ENCODE measurements at regions not wholly inside any gene's neighbourhood (a gene's known extent, or its start where the extent isn't known, plus 50 kb on each side); places are given as distances from the start of the nearest gene placed in this dataset.

GRCh38 chr7:13577566-13578145 lies 411.8 kb downstream of the ETV1 start:
- no peak for DNase-seq (ENCODE audit: low read depth, low spot score)

DNA sequence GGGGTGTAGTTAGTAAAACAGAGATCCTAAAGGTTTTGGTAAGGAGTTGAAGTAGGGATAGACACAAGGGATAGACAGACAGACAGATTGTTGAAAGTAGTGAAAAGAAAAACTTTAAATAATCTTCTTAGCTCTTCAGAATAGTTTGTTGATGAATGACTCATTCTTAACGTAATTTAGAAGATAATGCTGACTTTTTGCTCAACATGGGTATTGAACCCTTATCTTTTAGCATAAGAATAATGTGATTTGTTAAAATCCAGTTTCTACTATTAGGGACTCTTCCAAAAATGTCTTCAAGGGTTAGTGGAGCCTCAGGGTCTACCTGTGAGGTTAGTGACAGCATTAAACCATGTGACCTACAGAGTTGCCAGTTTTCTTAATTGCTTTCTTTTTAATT lies 411.2 kb downstream of the ETV1 start:
- Histone ChIP-seq H3K27me3 (ENCODE audit: insufficient read depth, insufficient read length) (no peaks in the 10 kb centered on the region), H3K36me3 (ENCODE audit: insufficient read depth, insufficient read length, low read length) (no peaks in the 10 kb centered on the region), H3K9me3 (ENCODE audit: insufficient read depth, low read length) (no peaks in the 10 kb centered on the region), H3K4me1 (ENCODE audit: insufficient read depth, insufficient read length) (no peaks in the 10 kb centered on the region), H3K4me3 (ENCODE audit: insufficient read length, low read depth) (no peak overlapping the region), H3K9ac (ENCODE audit: insufficient read length, low read depth) (no peak overlapping the region)
- TF ChIP-seq YY1 (IDR thresholded peaks at IDR 0.05; ENCODE audit: insufficient read depth, insufficient read length) (no peak), SUZ12 (IDR thresholded peaks at IDR 0.05; ENCODE audit: extremely low read depth, insufficient read depth, insufficient read length) (no peak), ZNF274 (IDR thresholded peaks at IDR 0.05; ENCODE audit: low read depth, low read length) (no peak)
- DNase-seq (ENCODE audit: low read depth, low spot score): no peak

More at GRCh38 chr7:13577566-13578145, 411.8 kb downstream of the ETV1 start:
- TF ChIP-seq YY1 (IDR thresholded peaks at IDR 0.05; ENCODE audit: insufficient read depth, insufficient read length) (no peak), SUZ12 (IDR thresholded peaks at IDR 0.05; ENCODE audit: extremely low read depth, insufficient read depth, insufficient read length) (no peak), ZNF274 (IDR thresholded peaks at IDR 0.05; ENCODE audit: low read depth, low read length) (no peak)
- Histone ChIP-seq H3K9ac (ENCODE audit: insufficient read length, low read depth) (no peak overlapping the region), H3K36me3 (ENCODE audit: insufficient read depth, insufficient read length, low read length) (no peaks in the 10 kb centered on the region), H3K27me3 (ENCODE audit: insufficient read depth, insufficient read length) (no peaks in the 10 kb centered on the region), H3K9me3 (ENCODE audit: insufficient read depth, low read length) (no peaks in the 10 kb centered on the region), H3K4me1 (ENCODE audit: insufficient read depth, insufficient read length) (no peaks in the 10 kb centered on the region), H3K4me3 (ENCODE audit: insufficient read length, low read depth) (no peak overlapping the region)

- H3K36me3 ChIP-seq (ENCODE audit: insufficient read depth, insufficient read length, low read length): no peaks in the 10 kb centered on the region
- no peaks in the 10 kb centered on the region for H3K4me1 ChIP-seq (ENCODE audit: insufficient read depth, insufficient read length)
- H3K9me3 ChIP-seq (ENCODE audit: insufficient read depth, low read length): no peaks in the 10 kb centered on the region
- no peak for DNase-seq (ENCODE audit: low read depth, low spot score)
- no peak overlapping the region for H3K9ac ChIP-seq (ENCODE audit: insufficient read length, low read depth)
- no peak overlapping the region for H3K4me3 ChIP-seq (ENCODE audit: insufficient read length, low read depth)
- no peaks in the 10 kb centered on the region for H3K27me3 ChIP-seq (ENCODE audit: insufficient read depth, insufficient read length)
- TF ChIP-seq YY1 (IDR thresholded peaks at IDR 0.05; ENCODE audit: insufficient read depth, insufficient read length): no peak
- no peak for TF ChIP-seq SUZ12 (IDR thresholded peaks at IDR 0.05; ENCODE audit: extremely low read depth, insufficient read depth, insufficient read length)
These were observed 408.4 kb downstream of the ETV1 start for GRCh38 chr7:13581097-13581496.

DNA sequence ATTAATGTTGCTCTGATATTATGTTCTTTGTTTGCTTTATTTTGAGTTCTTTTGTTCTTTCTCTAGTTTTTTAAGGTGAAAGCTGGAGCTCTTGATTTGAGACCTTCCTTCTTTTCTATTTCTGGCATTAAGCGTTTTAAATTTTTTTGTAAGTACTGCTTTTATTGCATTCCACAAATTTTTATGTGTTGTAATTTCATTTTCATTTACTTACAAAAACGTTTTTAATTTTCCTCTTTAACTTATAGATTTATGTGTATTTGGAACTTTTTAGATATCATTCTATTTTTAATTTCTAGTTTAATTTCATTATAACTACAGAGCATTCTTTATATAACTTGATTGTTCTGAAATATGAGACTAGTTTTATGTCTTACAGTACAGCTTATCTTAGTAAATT lies 395.6 kb downstream of the ETV1 start:
- Histone ChIP-seq H3K4me1 (ENCODE audit: insufficient read depth, insufficient read length) (no peaks in the 10 kb centered on the region), H3K27me3 (ENCODE audit: insufficient read depth, insufficient read length) (no peaks in the 10 kb centered on the region), H3K4me3 (ENCODE audit: insufficient read length, low read depth) (no peak overlapping the region), H3K9me3 (ENCODE audit: insufficient read depth, low read length) (0 out of 2 replicates have a peak, but pooled peaks cover 7% of the 10 kb centered on the region), H3K9ac (ENCODE audit: insufficient read length, low read depth) (no peak overlapping the region), H3K36me3 (ENCODE audit: insufficient read depth, insufficient read length, low read length) (no peaks in the 10 kb centered on the region)
- TF ChIP-seq SUZ12 (IDR thresholded peaks at IDR 0.05; ENCODE audit: extremely low read depth, insufficient read depth, insufficient read length) (no peak), YY1 (IDR thresholded peaks at IDR 0.05; ENCODE audit: insufficient read depth, insufficient read length) (no peak), ZNF274 (IDR thresholded peaks at IDR 0.05; ENCODE audit: low read depth, low read length) (no peak)
- no peak for DNase-seq (ENCODE audit: low read depth, low spot score)

DNA sequence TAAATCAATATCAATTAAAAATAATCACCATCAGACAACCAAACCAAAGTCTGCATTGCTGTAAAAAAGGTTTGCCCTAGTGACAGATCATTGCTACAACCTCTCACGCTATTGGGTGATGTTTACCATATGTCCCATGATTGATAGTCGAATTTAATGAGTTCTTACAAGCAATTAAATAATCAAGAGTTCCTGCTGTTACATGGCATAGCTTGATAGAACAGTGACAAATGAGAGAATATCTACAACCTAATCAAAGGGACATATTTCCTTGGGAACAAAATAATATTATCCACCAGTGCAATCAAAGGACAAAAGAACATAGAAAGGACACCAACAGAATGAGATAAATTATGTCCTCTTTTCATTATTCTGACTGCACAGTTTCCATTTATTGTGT lies 387.4 kb downstream of the ETV1 start:
- Histone ChIP-seq H3K9ac (ENCODE audit: insufficient read length, low read depth) (no peak overlapping the region), H3K36me3 (ENCODE audit: insufficient read depth, insufficient read length, low read length) (no peaks in the 10 kb centered on the region), H3K4me3 (ENCODE audit: insufficient read length, low read depth) (no peak overlapping the region), H3K4me1 (ENCODE audit: insufficient read depth, insufficient read length) (no peaks in the 10 kb centered on the region), H3K27me3 (ENCODE audit: insufficient read depth, insufficient read length) (no peaks in the 10 kb centered on the region), H3K9me3 (ENCODE audit: insufficient read depth, low read length) (peaks cover under 1% of the 10 kb centered on the region; the same call in 1 of the 2 replicates)
- DNase-seq (ENCODE audit: low read depth, low spot score): no peak
- TF ChIP-seq SUZ12 (IDR thresholded peaks at IDR 0.05; ENCODE audit: extremely low read depth, insufficient read depth, insufficient read length): no peak
- no peak for TF ChIP-seq ZNF274 (IDR thresholded peaks at IDR 0.05; ENCODE audit: low read depth, low read length)
- TF ChIP-seq YY1 (IDR thresholded peaks at IDR 0.05; ENCODE audit: insufficient read depth, insufficient read length): no peak

DNA sequence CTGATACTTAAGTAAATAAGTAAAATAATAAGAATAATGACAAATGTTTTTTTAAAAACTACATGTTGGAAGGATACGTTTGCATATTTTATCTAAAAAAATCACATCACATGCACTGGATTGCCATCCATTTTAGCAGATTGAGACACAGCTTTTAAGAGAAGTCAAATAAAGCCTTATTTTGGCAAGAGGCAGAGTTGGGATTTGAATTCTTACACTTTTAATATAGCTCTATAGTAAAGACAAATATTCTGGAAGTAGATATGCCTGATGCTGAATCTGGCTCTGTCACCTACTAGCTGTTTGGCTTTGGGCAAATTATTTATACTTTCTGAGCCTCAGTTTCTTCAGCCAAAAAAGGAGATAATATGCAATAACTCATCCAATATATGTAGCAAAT lies 386.4 kb downstream of the ETV1 start:
- Histone ChIP-seq H3K9ac (ENCODE audit: insufficient read length, low read depth) (no peak overlapping the region), H3K36me3 (ENCODE audit: insufficient read depth, insufficient read length, low read length) (no peaks in the 10 kb centered on the region), H3K27me3 (ENCODE audit: insufficient read depth, insufficient read length) (no peaks in the 10 kb centered on the region), H3K4me3 (ENCODE audit: insufficient read length, low read depth) (no peak overlapping the region), H3K9me3 (ENCODE audit: insufficient read depth, low read length) (peaks cover 10% of the 10 kb centered on the region), H3K4me1 (ENCODE audit: insufficient read depth, insufficient read length) (no peaks in the 10 kb centered on the region)
- no peak for TF ChIP-seq YY1 (IDR thresholded peaks at IDR 0.05; ENCODE audit: insufficient read depth, insufficient read length)
- TF ChIP-seq SUZ12 (IDR thresholded peaks at IDR 0.05; ENCODE audit: extremely low read depth, insufficient read depth, insufficient read length): no peak
- no peak for TF ChIP-seq ZNF274 (IDR thresholded peaks at IDR 0.05; ENCODE audit: low read depth, low read length)
- no peak for DNase-seq (ENCODE audit: low read depth, low spot score)

- TF ChIP-seq SUZ12 (IDR thresholded peaks at IDR 0.05; ENCODE audit: extremely low read depth, insufficient read depth, insufficient read length) (no peak), YY1 (IDR thresholded peaks at IDR 0.05; ENCODE audit: insufficient read depth, insufficient read length) (no peak), ZNF274 (IDR thresholded peaks at IDR 0.05; ENCODE audit: low read depth, low read length) (no peak)
- no peaks in the 10 kb centered on the region for H3K4me1 ChIP-seq (ENCODE audit: insufficient read depth, insufficient read length)
- H3K4me3 ChIP-seq (ENCODE audit: insufficient read length, low read depth): no peak overlapping the region
- H3K27me3 ChIP-seq (ENCODE audit: insufficient read depth, insufficient read length): no peaks in the 10 kb centered on the region
- peaks cover 15% of the 10 kb centered on the region for H3K9me3 ChIP-seq (ENCODE audit: insufficient read depth, low read length)
- DNase-seq (ENCODE audit: low read depth, low spot score): no peak
- no peak overlapping the region for H3K9ac ChIP-seq (ENCODE audit: insufficient read length, low read depth)
- no peaks in the 10 kb centered on the region for H3K36me3 ChIP-seq (ENCODE audit: insufficient read depth, insufficient read length, low read length)
These were observed 385.8 kb downstream of the ETV1 start for GRCh38 chr7:13603661-13604060.
